ENCODE measurements at regions not wholly inside any gene's neighbourhood (a gene's known extent, or its start where the extent isn't known, plus 50 kb on each side); places are given as distances from the start of the nearest gene placed in this dataset.

- TF ChIP-seq ATF6 (CRISPR knock-in tag; conservative IDR thresholded peaks at IDR 0.05), result no peak
- TF ChIP-seq CTCF (CRISPR knock-in tag; IDR thresholded peaks at IDR 0.05), result no peak
These were observed 709.2 kb upstream of the WWC1 start for GRCh38 chr5:167582283-167582682.
